Endothelial cell of umbilical vein (primary cell): ENCODE measurements at regions not wholly inside any gene's neighbourhood (a gene's known extent, or its start where the extent isn't known, plus 50 kb on each side); places are given as distances from the start of the nearest gene placed in this dataset.

Experiments
- BruUV-seq: library from RNA; stranded (reverse); fragments of 400-500 nt; replicated peaks from 2 replicates; lab custom pipeline; 2021; lab: Mats Ljungman, UMichigan
- CTCF ChIA-PET: fragments of 300-600, 350-600 bp; sonication (Branson Sonifier 250); formaldehyde crosslinking; loops from one replicate; lab custom pipeline; 2021; ENCODE audit warnings: antibody characterized with exemption, inconsistent platforms; lab: Charles Lee
- POLR2A ChIA-PET: fragments of 300-600, 350-600 bp; sonication (Branson Sonifier 250); formaldehyde crosslinking; loops from one replicate; lab custom pipeline; 2021; ENCODE audit warnings: antibody characterized with exemption, inconsistent platforms; lab: Charles Lee
- DNase-seq: peaks from one replicate; pipeline ENCODE4 v3.0.0-alpha.2; 2011; ENCODE audit warnings: low read depth, low spot score
- FAIRE-seq: peaks from 2 replicates; lab custom pipeline; 2011; peaks lifted over from hg19 to GRCh38; lab: Jason Lieb, UNC
- H2AFZ ChIP-seq: 2 replicates; pipeline ENCODE4 v1.6.0; 2012; ENCODE audit warnings: low read depth, low read length, control low read depth, inconsistent platforms
- H3K27ac ChIP-seq: 2 replicates; pipeline ENCODE4 v1.5.1; 2011; ENCODE audit warnings: low read depth, mild to moderate bottlenecking, control low read depth, low read length, moderate library complexity; ENCODE audit not compliant: insufficient read depth
- H3K27me3 ChIP-seq, 2 experiments: 2 replicates each; pipeline versions ENCODE4 v1.6.0 to v1.6.1; 2011; ENCODE audit warnings: low read length in 2 of 2, mixed read lengths in 1 of 2; ENCODE audit not compliant: control insufficient read depth in 2 of 2, insufficient read depth in 2 of 2
- H3K36me3 ChIP-seq, 2 experiments: 2 replicates in 1 of 2; 3 replicates in 1 of 2; pipeline ENCODE4 v1.5.1; 2011; ENCODE audit warnings: low read length in 2 of 2, mild to moderate bottlenecking in 1 of 2, moderate library complexity in 1 of 2; ENCODE audit not compliant: control insufficient read depth in 2 of 2, insufficient read depth in 2 of 2; ENCODE audit errors: extremely low read depth in 1 of 2
- H3K4me1 ChIP-seq: 3 replicates; pipeline ENCODE4 v1.5.1; 2011; ENCODE audit warnings: mild to moderate bottlenecking, low read length; ENCODE audit not compliant: control insufficient read depth, insufficient read depth; ENCODE audit errors: extremely low read depth
- H3K4me2 ChIP-seq: 2 replicates; pipeline ENCODE4 v1.6.1; 2011; ENCODE audit warnings: low read length, control low read depth, mixed read lengths; ENCODE audit not compliant: insufficient read depth
- H3K4me3 ChIP-seq, 3 experiments: fragments of 200-600 bp in 1 of 3; sonication (generic), shearing (Covaris generic) in 1 of 3; replicated peaks in 1 of 3; 2 replicates each; pipeline ENCODE4 v1.5.1; 2011 to 2016; ENCODE audit warnings: control low read depth in 3 of 3, low read length in 3 of 3, mild to moderate bottlenecking in 2 of 3, inconsistent platforms in 1 of 3, low read depth in 1 of 3, moderate library complexity in 1 of 3; ENCODE audit not compliant: insufficient read depth in 1 of 3
- H3K79me2 ChIP-seq: 2 replicates; pipeline ENCODE4 v1.6.0; 2012; ENCODE audit warnings: low read length, inconsistent platforms; ENCODE audit not compliant: control insufficient read depth, insufficient read depth
- H3K9ac ChIP-seq: replicated peaks from 2 replicates; pipeline ENCODE3; 2011; ENCODE audit warnings: low read length, control low read depth; ENCODE audit not compliant: insufficient read depth; ENCODE audit errors: extremely low read depth
- H3K9me1 ChIP-seq: replicated peaks from 3 replicates; pipeline ENCODE4 v1.6.0; 2011; ENCODE audit warnings: mild to moderate bottlenecking, low read length; ENCODE audit not compliant: control insufficient read depth, insufficient read depth; ENCODE audit errors: extremely low read depth
- H3K9me3 ChIP-seq: replicated peaks from 2 replicates; pipeline ENCODE4 v1.5.1; 2012; ENCODE audit warnings: low read length, inconsistent platforms; ENCODE audit not compliant: control insufficient read depth, insufficient read depth
- H4K20me1 ChIP-seq: replicated peaks from 2 replicates; pipeline ENCODE3; 2011; ENCODE audit warnings: mild to moderate bottlenecking, low read length; ENCODE audit not compliant: control insufficient read depth, insufficient read depth; ENCODE audit errors: extremely low read depth
- EZH2 ChIP-seq: IDR thresholded peaks from 2 replicates; pipeline ENCODE4 v1.6.1; 2012; ENCODE audit warnings: borderline replicate concordance, low read depth, mild to moderate bottlenecking, moderate library complexity, low read length, inconsistent platforms; ENCODE audit not compliant: severe bottlenecking
- FOS ChIP-seq: IDR thresholded peaks from 2 replicates; pipeline ENCODE4 v1.6.1; 2011; ENCODE audit warnings: mild to moderate bottlenecking, low read length, moderate library complexity, borderline replicate concordance; ENCODE audit not compliant: insufficient read depth
- GATA2 ChIP-seq: IDR thresholded peaks from 2 replicates; pipeline ENCODE4 v1.7.0; 2011; ENCODE audit warnings: low read depth, mild to moderate bottlenecking, moderate library complexity, mixed read lengths, low read length; ENCODE audit not compliant: insufficient read length, insufficient read depth
- JUN ChIP-seq: IDR thresholded peaks from 2 replicates; pipeline ENCODE4 v1.6.1; 2011; ENCODE audit warnings: borderline replicate concordance, low read depth; ENCODE audit not compliant: insufficient read length, insufficient read depth
- MYC ChIP-seq: IDR thresholded peaks from one replicate; pipeline ENCODE4 v1.6.1; 2011; ENCODE audit warnings: mild to moderate bottlenecking, low read depth, low read length
- POLR2A ChIP-seq: IDR thresholded peaks from 2 replicates; pipeline ENCODE4 v1.6.1; 2012; ENCODE audit warnings: low read depth, mild to moderate bottlenecking, control low read depth, low read length
- POLR2AphosphoS5 ChIP-seq: IDR thresholded peaks from 2 replicates; pipeline ENCODE4 v1.6.1; 2012; ENCODE audit warnings: low read depth, mild to moderate bottlenecking, control low read depth, low read length, moderate library complexity; ENCODE audit not compliant: insufficient read depth
- dilution Hi-C: fragments of 300-500 bp; cut with MboI; formaldehyde crosslinking; loops from one replicate; pipeline ENCODE4 v1.15.0; 2019; ENCODE audit warnings: low sequenced_read_pairs; ENCODE audit not compliant: extremely low pct_ligation_motif_present
- intact Hi-C: fragments of 100-400 bp; cut with micrococcal nuclease; formaldehyde crosslinking; loops from one replicate; pipeline ENCODE4 v1.10.0; 2022
- TF ChIP-seq, protein P1 (sequence below), 2 donors: IDR thresholded peaks; 1 replicate in 1 of 2; 2 replicates in 1 of 2; pipeline ENCODE4 v1.5.1; 2011; ENCODE audit warnings: low read length in 2 of 2, mild to moderate bottlenecking in 2 of 2, moderate library complexity in 2 of 2, control low read depth in 1 of 2, inconsistent platforms in 1 of 2, low read depth in 1 of 2; ENCODE audit not compliant: insufficient read depth in 1 of 2; ENCODE audit errors: extremely low read depth in 1 of 2
- TF ChIP-seq, protein P2 (sequence below): IDR thresholded peaks from 2 replicates; pipeline ENCODE4 v1.6.1; 2011; ENCODE audit not compliant: insufficient read depth, insufficient read length

GRCh38 chr6:84872996-84873723, 108.8 kb upstream of the TBX18 start:
- H4K20me1 ChIP-seq: no peaks in the 10 kb centered on the region
- H3K27ac ChIP-seq: no peak overlapping the region
- H3K4me3 ChIP-seq: no peak overlapping the region
- no peaks in the 10 kb centered on the region for H3K9me1 ChIP-seq
- TF ChIP-seq JUN (no peak), MYC (no peak), GATA2 (no peak), EZH2 (no peak), POLR2A (no peak), POLR2AphosphoS5 (no peak), FOS (no peak)
- TF ChIP-seq, protein P1, sequence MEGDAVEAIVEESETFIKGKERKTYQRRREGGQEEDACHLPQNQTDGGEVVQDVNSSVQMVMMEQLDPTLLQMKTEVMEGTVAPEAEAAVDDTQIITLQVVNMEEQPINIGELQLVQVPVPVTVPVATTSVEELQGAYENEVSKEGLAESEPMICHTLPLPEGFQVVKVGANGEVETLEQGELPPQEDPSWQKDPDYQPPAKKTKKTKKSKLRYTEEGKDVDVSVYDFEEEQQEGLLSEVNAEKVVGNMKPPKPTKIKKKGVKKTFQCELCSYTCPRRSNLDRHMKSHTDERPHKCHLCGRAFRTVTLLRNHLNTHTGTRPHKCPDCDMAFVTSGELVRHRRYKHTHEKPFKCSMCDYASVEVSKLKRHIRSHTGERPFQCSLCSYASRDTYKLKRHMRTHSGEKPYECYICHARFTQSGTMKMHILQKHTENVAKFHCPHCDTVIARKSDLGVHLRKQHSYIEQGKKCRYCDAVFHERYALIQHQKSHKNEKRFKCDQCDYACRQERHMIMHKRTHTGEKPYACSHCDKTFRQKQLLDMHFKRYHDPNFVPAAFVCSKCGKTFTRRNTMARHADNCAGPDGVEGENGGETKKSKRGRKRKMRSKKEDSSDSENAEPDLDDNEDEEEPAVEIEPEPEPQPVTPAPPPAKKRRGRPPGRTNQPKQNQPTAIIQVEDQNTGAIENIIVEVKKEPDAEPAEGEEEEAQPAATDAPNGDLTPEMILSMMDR (IDR thresholded peaks at IDR 0.05; ENCODE audit: extremely low read depth in 1 of 2, insufficient read depth in 1 of 2, low read depth in 1 of 2, low read length in 2 of 2): no peak
- TF ChIP-seq, protein P2, sequence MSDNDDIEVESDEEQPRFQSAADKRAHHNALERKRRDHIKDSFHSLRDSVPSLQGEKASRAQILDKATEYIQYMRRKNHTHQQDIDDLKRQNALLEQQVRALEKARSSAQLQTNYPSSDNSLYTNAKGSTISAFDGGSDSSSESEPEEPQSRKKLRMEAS: no peak
- H3K79me2 ChIP-seq: no peaks in the 10 kb centered on the region
- BruUV-seq: no TSS peak
- intact Hi-C loops: no loop called here
- H3K36me3 ChIP-seq: no peaks in the 10 kb centered on the region
- H2AFZ ChIP-seq: no peak overlapping the region
- ChIA-PET POLR2A (no interaction called here), CTCF (interaction anchor here (0.8 kb wide), 1 partner anchor 16 kb away, joined by 3 read pairs; no protein-coding TSS in a partner anchor)
- H3K27me3 ChIP-seq: peaks cover 0 to 13% of the 10 kb centered on the region in 2 experiments
- dilution Hi-C loops: no loop called here
- no peaks in the 10 kb centered on the region for H3K9me3 ChIP-seq
- H3K9ac ChIP-seq: no peak overlapping the region
- no peak for DNase-seq
- H3K4me1 ChIP-seq: no peaks in the 10 kb centered on the region
- FAIRE-seq: no peak
- H3K4me2 ChIP-seq: no peak overlapping the region
